ENCODE measurements at regions not wholly inside any gene's neighbourhood (a gene's known extent, or its start where the extent isn't known, plus 50 kb on each side); places are given as distances from the start of the nearest gene placed in this dataset.

DNA sequence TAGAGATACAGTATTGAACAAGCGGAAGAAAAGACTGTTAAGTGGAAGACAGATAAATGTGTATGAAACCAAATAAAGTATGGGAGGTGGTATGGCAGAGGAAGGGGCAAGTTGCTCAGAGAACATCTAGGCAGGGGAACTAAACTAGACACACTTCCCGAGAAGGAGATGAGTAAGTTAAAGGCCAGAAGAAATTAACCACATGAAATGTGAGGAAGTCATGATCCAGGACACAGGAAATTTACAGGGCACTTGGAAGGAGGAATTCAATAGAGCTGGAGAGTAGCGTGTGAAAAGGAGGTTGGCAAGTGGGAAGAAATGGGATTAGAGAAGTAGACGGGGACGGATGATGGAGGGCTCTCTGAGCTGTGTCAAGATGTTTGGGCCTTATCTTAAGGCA is 208.8 kb downstream of the COG6 start:
- Histone ChIP-seq H3K27ac (no peak overlapping the region), H3K36me3 (no peaks in the 10 kb centered on the region), H3K4me1 (peaks cover 0 to 7% (median 0%) of the 10 kb centered on the region in 9 donors), H3K9me3 (no peaks in the 10 kb centered on the region), H3K4me3 (no peak overlapping the region), H3K27me3 (no peaks in the 10 kb centered on the region)
- ATAC-seq: no peak
- WGBS, 2 donors: 89 to 91% methylated on average over 5 of the region's 5 CpGs
- intact Hi-C loops (cut with DNase I): no loop called here
- no peak for DNase-seq
- TF ChIP-seq, protein P1, sequence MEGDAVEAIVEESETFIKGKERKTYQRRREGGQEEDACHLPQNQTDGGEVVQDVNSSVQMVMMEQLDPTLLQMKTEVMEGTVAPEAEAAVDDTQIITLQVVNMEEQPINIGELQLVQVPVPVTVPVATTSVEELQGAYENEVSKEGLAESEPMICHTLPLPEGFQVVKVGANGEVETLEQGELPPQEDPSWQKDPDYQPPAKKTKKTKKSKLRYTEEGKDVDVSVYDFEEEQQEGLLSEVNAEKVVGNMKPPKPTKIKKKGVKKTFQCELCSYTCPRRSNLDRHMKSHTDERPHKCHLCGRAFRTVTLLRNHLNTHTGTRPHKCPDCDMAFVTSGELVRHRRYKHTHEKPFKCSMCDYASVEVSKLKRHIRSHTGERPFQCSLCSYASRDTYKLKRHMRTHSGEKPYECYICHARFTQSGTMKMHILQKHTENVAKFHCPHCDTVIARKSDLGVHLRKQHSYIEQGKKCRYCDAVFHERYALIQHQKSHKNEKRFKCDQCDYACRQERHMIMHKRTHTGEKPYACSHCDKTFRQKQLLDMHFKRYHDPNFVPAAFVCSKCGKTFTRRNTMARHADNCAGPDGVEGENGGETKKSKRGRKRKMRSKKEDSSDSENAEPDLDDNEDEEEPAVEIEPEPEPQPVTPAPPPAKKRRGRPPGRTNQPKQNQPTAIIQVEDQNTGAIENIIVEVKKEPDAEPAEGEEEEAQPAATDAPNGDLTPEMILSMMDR (IDR thresholded peaks at IDR 0.05): no peak

DNA sequence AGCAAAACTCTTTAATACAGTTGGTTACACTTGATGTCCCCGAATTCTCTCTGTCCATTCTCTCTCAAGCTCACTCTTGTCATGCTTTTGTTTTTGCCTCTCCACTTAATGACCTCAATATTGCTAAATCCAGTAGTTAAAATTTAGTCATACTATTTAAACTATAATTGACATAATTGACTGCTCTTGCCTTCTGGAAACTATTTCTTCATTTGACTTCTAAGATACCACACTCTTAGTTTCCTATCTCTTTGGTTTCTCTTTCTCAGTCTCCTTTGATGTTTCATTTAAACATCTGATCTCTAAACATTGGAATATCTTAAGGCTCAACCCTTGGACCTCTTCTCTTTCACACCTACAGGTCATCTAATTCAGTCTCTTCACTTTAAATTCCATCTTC is 211.3 kb downstream of the COG6 start:
- TF ChIP-seq, protein P1 (IDR thresholded peaks at IDR 0.05): no peak
- Histone ChIP-seq H3K4me1 (peaks cover 0 to 7% (median 0%) of the 10 kb centered on the region in 9 donors), H3K9me3 (peaks cover 0 to 8% (median 0%) of the 10 kb centered on the region in 11 donors), H3K4me3 (no peak overlapping the region), H3K27ac (no peak overlapping the region), H3K27me3 (no peaks in the 10 kb centered on the region), H3K36me3 (no peaks in the 10 kb centered on the region)
- DNase-seq (no peak), ATAC-seq (no peak)
- WGBS, 2 donors: 93 to 97% methylated on average over 1 of the region's 1 CpG
- intact Hi-C loops (cut with DNase I): no loop called here

DNA sequence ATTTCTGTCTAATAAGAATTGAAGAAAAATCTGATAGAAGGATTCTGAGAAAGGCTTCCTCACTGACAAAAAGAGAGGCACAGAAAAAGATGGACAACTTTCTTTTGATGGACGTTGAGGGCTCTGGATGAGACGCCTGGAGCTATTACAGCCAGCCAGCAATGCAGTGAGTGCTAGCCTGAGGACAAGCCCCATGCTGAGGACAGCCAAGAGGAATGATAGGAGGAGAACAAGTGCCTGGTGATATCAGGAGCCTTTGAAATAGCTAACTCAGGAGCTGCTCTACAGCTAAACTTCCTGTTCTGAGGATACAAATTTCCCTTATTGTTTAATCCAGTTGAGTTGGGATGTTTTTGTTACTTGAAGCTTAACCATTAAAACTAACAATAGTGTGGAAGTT is 212.3 kb downstream of the COG6 start:
- intact Hi-C loops (cut with DNase I): no loop called here
- Histone ChIP-seq H3K36me3 (no peaks in the 10 kb centered on the region), H3K4me3 (no peak overlapping the region), H3K9me3 (peaks cover 0 to 8% (median 0%) of the 10 kb centered on the region in 11 donors), H3K4me1 (peaks cover 0 to 7% (median 0%) of the 10 kb centered on the region in 9 donors), H3K27ac (no peak overlapping the region), H3K27me3 (no peaks in the 10 kb centered on the region)
- ATAC-seq (peak in 4 of 8 donors; percentile 60 to 91 (median 72)), DNase-seq (no peak)
- TF ChIP-seq, protein P1 (IDR thresholded peaks at IDR 0.05): no peak
- WGBS, 2 donors: 52 to 53% methylated on average over 2 of the region's 2 CpGs

DNA sequence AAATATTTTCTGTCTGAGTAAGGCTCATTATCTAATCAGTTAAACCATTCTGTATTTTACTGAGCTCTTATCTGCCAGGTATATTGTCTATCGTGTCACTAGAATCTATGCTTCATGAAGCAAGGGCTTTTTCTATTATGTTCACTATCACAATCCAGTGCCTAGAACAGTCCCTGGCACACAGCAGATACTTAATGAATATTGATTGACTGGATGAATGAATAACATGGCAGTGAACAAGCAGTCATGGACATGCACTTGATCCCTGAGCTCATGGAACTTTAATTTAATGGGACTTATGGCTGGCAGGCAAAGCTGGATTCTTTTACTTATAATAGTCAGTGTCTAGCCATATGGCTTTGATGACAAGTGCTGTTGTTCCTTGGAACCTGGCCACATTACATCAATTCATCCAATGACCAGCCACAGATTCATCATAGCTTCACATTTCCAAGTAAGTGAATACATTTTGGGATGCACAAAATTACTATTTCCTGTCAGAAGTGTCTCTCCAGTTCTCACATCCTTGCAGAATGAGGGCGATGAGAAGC is 214.8 kb downstream of the COG6 start:
- Histone ChIP-seq H3K9me3 (peaks cover 0 to 8% (median 0%) of the 10 kb centered on the region in 11 donors), H3K27me3 (no peaks in the 10 kb centered on the region), H3K4me3 (no peak overlapping the region), H3K4me1 (peaks cover 0 to 21% (median 11%) of the 10 kb centered on the region in 9 donors), H3K27ac (no peak overlapping the region), H3K36me3 (no peaks in the 10 kb centered on the region)
- 80 to 87% methylated on average over 2 of the region's 2 CpGs for WGBS, 2 donors
- ATAC-seq (no peak), DNase-seq (no peak)
- TF ChIP-seq, protein P1 (IDR thresholded peaks at IDR 0.05): no peak
- intact Hi-C loops (cut with DNase I): no loop called here

Data from heart right ventricle (tissue), 16 donors.